HCT116 (cell line): ENCODE measurements at regions not wholly inside any gene's neighbourhood (a gene's known extent, or its start where the extent isn't known, plus 50 kb on each side); places are given as distances from the start of the nearest gene placed in this dataset.

Experiments used
- ATAC-seq: fragments of 200-7000 bp; cut with Tn5 transposase; 2 replicates; pipeline ENCODE4 v1.9.1; 2020; ENCODE audit warnings: mild to moderate bottlenecking, moderate library complexity
- BruUV-seq: library from RNA; stranded (reverse); fragments of 400-500 nt; replicated peaks from 2 replicates; lab custom pipeline; 2021; lab: Mats Ljungman, UMichigan
- CTCF ChIA-PET: fragments of 300-600 bp; sonication (Branson Sonifier 250); formaldehyde crosslinking; loops from one replicate; lab custom pipeline; 2021; ENCODE audit warnings: antibody characterized with exemption; lab: Charles Lee
- POLR2A ChIA-PET: fragments of 300-600, 350-600 bp; sonication (Branson Sonifier 250); formaldehyde crosslinking; loops from one replicate; lab custom pipeline; 2021; ENCODE audit warnings: antibody characterized with exemption; lab: Charles Lee
- RAD21 ChIA-PET, 2 experiments: fragments of 300-600 bp; sonication (Branson Sonifier 250); formaldehyde crosslinking; loops; one replicate each; lab custom pipeline; 2023; ENCODE audit warnings: low total read pairs in 2 of 2; ENCODE audit not compliant: uncharacterized antibody in 2 of 2, unreplicated experiment in 2 of 2, low non-redundant PET in 1 of 2; lab: Charles Lee
- DNase-seq: peaks from one replicate; pipeline ENCODE4 v3.0.0-alpha.2; 2010; ENCODE audit warnings: low read depth, low spot score
- H2AFZ ChIP-seq: fragments of 200-600 bp; shearing (Covaris generic), sonication (generic); 2 replicates; pipeline ENCODE4 v1.6.1; 2017; ENCODE audit warnings: low read depth, mixed run types, mixed read lengths, antibody characterized with exemption, low read length; ENCODE audit not compliant: poor library complexity, severe bottlenecking
- H3K27ac ChIP-seq: 2 replicates; pipeline ENCODE4 v1.5.1; 2012; ENCODE audit warnings: low read depth, low read length
- H3K27me3 ChIP-seq: fragments of 200-600 bp; sonication (generic); 2 replicates; pipeline ENCODE4 v1.6.1; 2016; ENCODE audit warnings: mixed run types, low read length, mixed read lengths; ENCODE audit not compliant: insufficient read depth
- H3K36me3 ChIP-seq, 2 experiments: fragments of 200-500 bp in 1 of 2; fragments of 200-600 bp in 1 of 2; sonication (Bioruptor generic) in 1 of 2; sonication (generic) in 1 of 2; 2 replicates each; pipeline versions ENCODE4 v1.5.1 to v1.6.1; 2014 to 2016; ENCODE audit warnings: low read length in 2 of 2, inconsistent platforms in 1 of 2, mixed read lengths in 1 of 2, mixed run types in 1 of 2; ENCODE audit not compliant: insufficient read depth in 2 of 2, control insufficient read depth in 1 of 2
- H3K4me1 ChIP-seq, 2 experiments: fragments of 200-600 bp in 1 of 2; sonication (generic) in 1 of 2; 2 replicates each; pipeline versions ENCODE4 v1.5.1 to v1.6.1; 2012 to 2017; ENCODE audit warnings: low read length in 2 of 2, inconsistent platforms in 1 of 2, mild to moderate bottlenecking in 1 of 2, mixed read lengths in 1 of 2, mixed run types in 1 of 2, moderate library complexity in 1 of 2; ENCODE audit not compliant: insufficient read depth in 2 of 2, control insufficient read depth in 1 of 2
- H3K4me2 ChIP-seq: fragments of 200-600 bp; sonication (generic); 2 replicates; pipeline ENCODE4 v1.6.1; 2017; ENCODE audit warnings: mixed run types, low read length, mixed read lengths
- H3K4me3 ChIP-seq, 2 experiments: fragments of 200-600 bp in 1 of 2; sonication (generic) in 1 of 2; replicated peaks in 1 of 2; 2 replicates each; pipeline ENCODE4 v1.5.1; 2011 to 2016; ENCODE audit warnings: low read length in 2 of 2, control low read depth in 1 of 2, low read depth in 1 of 2, mild to moderate bottlenecking in 1 of 2, mixed read lengths in 1 of 2, mixed run types in 1 of 2
- H3K79me2 ChIP-seq: fragments of 200-600 bp; sonication (generic); 2 replicates; pipeline ENCODE4 v1.6.1; 2017; ENCODE audit warnings: mild to moderate bottlenecking, mixed run types, low read length, moderate library complexity, mixed read lengths; ENCODE audit not compliant: insufficient read depth
- H3K9ac ChIP-seq: fragments of 200-600 bp; sonication (generic); 2 replicates; pipeline ENCODE4 v1.6.1; 2016; ENCODE audit warnings: low read length, mixed read lengths
- H3K9me2 ChIP-seq: fragments of 200-600 bp; sonication (generic), shearing (Covaris generic); 2 replicates; pipeline ENCODE4 v1.6.1; 2017; ENCODE audit warnings: mixed run types, mild to moderate bottlenecking, moderate library complexity; ENCODE audit not compliant: insufficient read depth
- H3K9me3 ChIP-seq, 2 experiments: fragments of 200-500 bp in 1 of 2; fragments of 200-600 bp in 1 of 2; sonication (Bioruptor generic) in 1 of 2; sonication (generic) in 1 of 2; 2 replicates each; pipeline ENCODE4 v1.6.1; 2014 to 2017; ENCODE audit warnings: low read length in 2 of 2, mixed read lengths in 2 of 2, inconsistent platforms in 1 of 2, low read depth in 1 of 2, mild to moderate bottlenecking in 1 of 2, mixed run types in 1 of 2, moderate library complexity in 1 of 2; ENCODE audit not compliant: control insufficient read depth in 1 of 2, insufficient read depth in 1 of 2
- H4K20me1 ChIP-seq: fragments of 200-600 bp; sonication (generic), shearing (Covaris generic); 2 replicates; pipeline ENCODE4 v1.6.1; 2017; ENCODE audit warnings: mixed run types, mild to moderate bottlenecking, moderate library complexity; ENCODE audit not compliant: insufficient read depth
- EGR1 ChIP-seq: IDR thresholded peaks from 2 replicates; pipeline ENCODE4 v1.6.1; 2012; ENCODE audit warnings: low read depth
- ELF1 ChIP-seq: IDR thresholded peaks from 2 replicates; pipeline ENCODE4 v1.6.1; 2012; ENCODE audit warnings: low read depth, borderline replicate concordance
- EZH2phosphoT487 ChIP-seq: fragments of 200-600 bp; IDR thresholded peaks from 2 replicates; pipeline ENCODE4 v1.6.1; 2018; ENCODE audit warnings: antibody characterized with exemption, borderline replicate concordance
- POLR2AphosphoS5 ChIP-seq: IDR thresholded peaks from 2 replicates; pipeline ENCODE4 v1.6.1; 2011; ENCODE audit warnings: mild to moderate bottlenecking, low read depth, low read length, moderate library complexity
- YY1 ChIP-seq: IDR thresholded peaks from 2 replicates; pipeline ENCODE4 v1.6.1; 2011; ENCODE audit warnings: low read length, low read depth, moderate library complexity, mild to moderate bottlenecking; ENCODE audit not compliant: insufficient replicate concordance; ENCODE audit errors: extremely low read depth
- ZBTB33 ChIP-seq: IDR thresholded peaks from 2 replicates; pipeline ENCODE4 v1.6.1; 2011; ENCODE audit warnings: mild to moderate bottlenecking, low read length, moderate library complexity; ENCODE audit not compliant: insufficient replicate concordance; ENCODE audit errors: extremely low read depth
- ZNF274 ChIP-seq: fragments of 200-500 bp; sonication (Bioruptor generic); IDR thresholded peaks from 2 replicates; pipeline ENCODE4 v1.6.1; 2014; ENCODE audit warnings: mild to moderate bottlenecking, low read depth, low read length, inconsistent platforms
- intact Hi-C: fragments of 100-400 bp; cut with micrococcal nuclease; formaldehyde crosslinking; loops from 2 replicates; pipeline ENCODE4 v1.10.0; 2022
- TF ChIP-seq, protein P1 (sequence below), 3 experiments: fragments of 200-600 bp in 1 of 3; sonication (generic) in 1 of 3; IDR thresholded peaks in 2 of 3; conservative IDR thresholded peaks in 1 of 3; 2 replicates each; pipeline ENCODE4 v1.5.1; 2012 to 2017; ENCODE audit warnings: low read depth in 2 of 3, low read length in 2 of 3, antibody characterized with exemption in 1 of 3, borderline replicate concordance in 1 of 3, control low read depth in 1 of 3, mild to moderate bottlenecking in 1 of 3, mixed read lengths in 1 of 3, mixed run types in 1 of 3, moderate library complexity in 1 of 3; ENCODE audit not compliant: insufficient read depth in 1 of 3
- TF ChIP-seq, protein P2 (sequence below): IDR thresholded peaks from 2 replicates; pipeline ENCODE4 v1.6.1; 2012; ENCODE audit warnings: low read depth
- TF ChIP-seq, protein P3 (sequence below): IDR thresholded peaks from 2 replicates; pipeline ENCODE4 v1.6.1; 2012

DNA sequence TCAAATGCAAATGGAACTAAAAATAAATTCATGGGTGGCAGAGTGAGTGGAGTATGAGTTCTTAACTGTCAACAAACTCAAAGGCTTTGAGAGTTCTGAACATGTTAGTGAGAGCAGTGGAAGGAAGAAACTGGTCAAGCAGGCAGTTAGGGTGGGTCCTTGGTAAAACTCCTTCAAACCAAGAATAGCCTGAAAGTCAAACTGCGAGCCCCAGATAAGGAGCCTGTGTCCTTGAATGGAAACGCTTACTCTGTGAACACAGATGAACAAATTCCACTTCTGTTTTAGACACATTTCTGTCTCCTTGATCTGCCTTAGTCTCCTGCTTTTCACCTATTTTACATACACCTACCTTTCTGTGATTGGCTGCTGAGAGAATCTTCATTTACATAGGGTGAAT, 129.4 kb upstream of the PCDH18 start:
- Histone ChIP-seq H2AFZ (no peak overlapping the region), H3K27me3 (no peaks in the 10 kb centered on the region), H3K79me2 (no peaks in the 10 kb centered on the region), H3K4me2 (no peak overlapping the region), H3K9me3 (no peaks in the 10 kb centered on the region), H3K27ac (no peak overlapping the region), H3K4me3 (no peak overlapping the region), H4K20me1 (no peaks in the 10 kb centered on the region), H3K36me3 (no peaks in the 10 kb centered on the region), H3K9me2 (no peaks in the 10 kb centered on the region), H3K9ac (no peak overlapping the region), H3K4me1 (no peaks in the 10 kb centered on the region)
- DNase-seq (no peak), ATAC-seq (no peak)
- ChIA-PET POLR2A (no interaction called here), RAD21 (no interaction called here), CTCF (no interaction called here)
- intact Hi-C loops = no loop called here
- TF ChIP-seq, protein P1, sequence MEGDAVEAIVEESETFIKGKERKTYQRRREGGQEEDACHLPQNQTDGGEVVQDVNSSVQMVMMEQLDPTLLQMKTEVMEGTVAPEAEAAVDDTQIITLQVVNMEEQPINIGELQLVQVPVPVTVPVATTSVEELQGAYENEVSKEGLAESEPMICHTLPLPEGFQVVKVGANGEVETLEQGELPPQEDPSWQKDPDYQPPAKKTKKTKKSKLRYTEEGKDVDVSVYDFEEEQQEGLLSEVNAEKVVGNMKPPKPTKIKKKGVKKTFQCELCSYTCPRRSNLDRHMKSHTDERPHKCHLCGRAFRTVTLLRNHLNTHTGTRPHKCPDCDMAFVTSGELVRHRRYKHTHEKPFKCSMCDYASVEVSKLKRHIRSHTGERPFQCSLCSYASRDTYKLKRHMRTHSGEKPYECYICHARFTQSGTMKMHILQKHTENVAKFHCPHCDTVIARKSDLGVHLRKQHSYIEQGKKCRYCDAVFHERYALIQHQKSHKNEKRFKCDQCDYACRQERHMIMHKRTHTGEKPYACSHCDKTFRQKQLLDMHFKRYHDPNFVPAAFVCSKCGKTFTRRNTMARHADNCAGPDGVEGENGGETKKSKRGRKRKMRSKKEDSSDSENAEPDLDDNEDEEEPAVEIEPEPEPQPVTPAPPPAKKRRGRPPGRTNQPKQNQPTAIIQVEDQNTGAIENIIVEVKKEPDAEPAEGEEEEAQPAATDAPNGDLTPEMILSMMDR (IDR thresholded peaks at IDR 0.05 in 2 of 3, conservative IDR thresholded peaks at IDR 0.05 in 1 of 3; ENCODE audit: borderline replicate concordance in 1 of 3, insufficient read depth in 1 of 3, low read depth in 2 of 3, low read length in 2 of 3) = no peak
- TF ChIP-seq ZNF274 (no peak), EGR1 (no peak), ELF1 (no peak), ZBTB33 (no peak), EZH2phosphoT487 (no peak), POLR2AphosphoS5 (no peak), YY1 (no peak)
- TF ChIP-seq, protein P2, sequence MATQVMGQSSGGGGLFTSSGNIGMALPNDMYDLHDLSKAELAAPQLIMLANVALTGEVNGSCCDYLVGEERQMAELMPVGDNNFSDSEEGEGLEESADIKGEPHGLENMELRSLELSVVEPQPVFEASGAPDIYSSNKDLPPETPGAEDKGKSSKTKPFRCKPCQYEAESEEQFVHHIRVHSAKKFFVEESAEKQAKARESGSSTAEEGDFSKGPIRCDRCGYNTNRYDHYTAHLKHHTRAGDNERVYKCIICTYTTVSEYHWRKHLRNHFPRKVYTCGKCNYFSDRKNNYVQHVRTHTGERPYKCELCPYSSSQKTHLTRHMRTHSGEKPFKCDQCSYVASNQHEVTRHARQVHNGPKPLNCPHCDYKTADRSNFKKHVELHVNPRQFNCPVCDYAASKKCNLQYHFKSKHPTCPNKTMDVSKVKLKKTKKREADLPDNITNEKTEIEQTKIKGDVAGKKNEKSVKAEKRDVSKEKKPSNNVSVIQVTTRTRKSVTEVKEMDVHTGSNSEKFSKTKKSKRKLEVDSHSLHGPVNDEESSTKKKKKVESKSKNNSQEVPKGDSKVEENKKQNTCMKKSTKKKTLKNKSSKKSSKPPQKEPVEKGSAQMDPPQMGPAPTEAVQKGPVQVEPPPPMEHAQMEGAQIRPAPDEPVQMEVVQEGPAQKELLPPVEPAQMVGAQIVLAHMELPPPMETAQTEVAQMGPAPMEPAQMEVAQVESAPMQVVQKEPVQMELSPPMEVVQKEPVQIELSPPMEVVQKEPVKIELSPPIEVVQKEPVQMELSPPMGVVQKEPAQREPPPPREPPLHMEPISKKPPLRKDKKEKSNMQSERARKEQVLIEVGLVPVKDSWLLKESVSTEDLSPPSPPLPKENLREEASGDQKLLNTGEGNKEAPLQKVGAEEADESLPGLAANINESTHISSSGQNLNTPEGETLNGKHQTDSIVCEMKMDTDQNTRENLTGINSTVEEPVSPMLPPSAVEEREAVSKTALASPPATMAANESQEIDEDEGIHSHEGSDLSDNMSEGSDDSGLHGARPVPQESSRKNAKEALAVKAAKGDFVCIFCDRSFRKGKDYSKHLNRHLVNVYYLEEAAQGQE = no peak
- TF ChIP-seq, protein P3, sequence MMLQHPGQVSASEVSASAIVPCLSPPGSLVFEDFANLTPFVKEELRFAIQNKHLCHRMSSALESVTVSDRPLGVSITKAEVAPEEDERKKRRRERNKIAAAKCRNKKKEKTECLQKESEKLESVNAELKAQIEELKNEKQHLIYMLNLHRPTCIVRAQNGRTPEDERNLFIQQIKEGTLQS = no peak
- no TSS peak for BruUV-seq
